ENCODE measurements at regions not wholly inside any gene's neighbourhood (a gene's known extent, or its start where the extent isn't known, plus 50 kb on each side); places are given as distances from the start of the nearest gene placed in this dataset.
A peak's percentile ranks its signal among the peaks of the same experiment; 100 is the strongest.

DNA sequence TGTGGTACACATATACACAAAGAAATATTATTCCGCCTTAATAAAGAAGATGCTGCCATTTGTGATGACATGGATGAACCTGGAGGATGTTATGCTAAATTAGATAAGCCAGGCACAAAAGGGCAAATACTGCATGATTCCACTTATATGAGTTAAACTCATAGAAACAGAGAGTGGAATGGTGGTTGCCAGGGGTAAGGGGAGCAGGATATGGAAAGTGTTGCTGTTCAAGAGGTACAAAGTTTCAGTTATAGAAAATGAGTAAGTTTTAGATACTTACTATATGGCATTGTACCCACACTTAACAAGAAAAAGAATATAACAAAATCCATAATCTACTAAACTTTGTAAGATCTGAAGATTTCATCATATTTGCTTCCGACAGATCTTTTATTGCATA lies 252.2 kb downstream of the SYK start:
- Mint-ChIP-seq H3K27ac (ENCODE audit: low read depth, unreplicated experiment) (peak overlapping the region; percentile 18), H3K27me3 (ENCODE audit: insufficient read depth, unreplicated experiment) (no peaks in the 10 kb centered on the region), H3K36me3 (ENCODE audit: insufficient read depth, unreplicated experiment) (peaks cover 6% of the 10 kb centered on the region), H3K4me1 (ENCODE audit: insufficient read depth, unreplicated experiment) (peaks cover 34% of the 10 kb centered on the region), H3K4me3 (ENCODE audit: unreplicated experiment) (no peak overlapping the region), H3K9me3 (ENCODE audit: unreplicated experiment) (peaks cover 14% of the 10 kb centered on the region)
- intact Hi-C loops (cut with micrococcal nuclease), result no loop called here
- DNase-seq (ENCODE audit: unreplicated experiment), result no peak
- TF ChIP-seq, protein P1, sequence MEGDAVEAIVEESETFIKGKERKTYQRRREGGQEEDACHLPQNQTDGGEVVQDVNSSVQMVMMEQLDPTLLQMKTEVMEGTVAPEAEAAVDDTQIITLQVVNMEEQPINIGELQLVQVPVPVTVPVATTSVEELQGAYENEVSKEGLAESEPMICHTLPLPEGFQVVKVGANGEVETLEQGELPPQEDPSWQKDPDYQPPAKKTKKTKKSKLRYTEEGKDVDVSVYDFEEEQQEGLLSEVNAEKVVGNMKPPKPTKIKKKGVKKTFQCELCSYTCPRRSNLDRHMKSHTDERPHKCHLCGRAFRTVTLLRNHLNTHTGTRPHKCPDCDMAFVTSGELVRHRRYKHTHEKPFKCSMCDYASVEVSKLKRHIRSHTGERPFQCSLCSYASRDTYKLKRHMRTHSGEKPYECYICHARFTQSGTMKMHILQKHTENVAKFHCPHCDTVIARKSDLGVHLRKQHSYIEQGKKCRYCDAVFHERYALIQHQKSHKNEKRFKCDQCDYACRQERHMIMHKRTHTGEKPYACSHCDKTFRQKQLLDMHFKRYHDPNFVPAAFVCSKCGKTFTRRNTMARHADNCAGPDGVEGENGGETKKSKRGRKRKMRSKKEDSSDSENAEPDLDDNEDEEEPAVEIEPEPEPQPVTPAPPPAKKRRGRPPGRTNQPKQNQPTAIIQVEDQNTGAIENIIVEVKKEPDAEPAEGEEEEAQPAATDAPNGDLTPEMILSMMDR (IDR thresholded peaks at IDR 0.05; ENCODE audit: unreplicated experiment), result no peak
- no TSS peak for BruUV-seq (replicated peaks)
- CTCF ChIA-PET, result no interaction called here
- POLR2A ChIA-PET, result no interaction called here

- no peak overlapping the region for H3K4me3 Mint-ChIP-seq (ENCODE audit: unreplicated experiment)
- H3K27ac Mint-ChIP-seq (ENCODE audit: low read depth, unreplicated experiment), result peak overlapping the region; percentile 98
- POLR2A ChIA-PET, result interaction anchor here (0.6 to 2.1 kb wide), 15 partner anchors 15 to 364 kb away, joined by 3 to 18 read pairs (median 4); no protein-coding TSS in a partner anchor
- intact Hi-C loops (cut with micrococcal nuclease), result no loop called here
- H3K36me3 Mint-ChIP-seq (ENCODE audit: insufficient read depth, unreplicated experiment), result peaks cover 11% of the 10 kb centered on the region
- DNase-seq (ENCODE audit: unreplicated experiment), result no peak
- TF ChIP-seq, protein P1 (IDR thresholded peaks at IDR 0.05; ENCODE audit: unreplicated experiment), result no peak
- peaks cover 14% of the 10 kb centered on the region for H3K9me3 Mint-ChIP-seq (ENCODE audit: unreplicated experiment)
- CTCF ChIA-PET, result interaction anchor here (0.6 to 2.1 kb wide), 5 partner anchors 12 to 154 kb away, joined by 3 to 7 read pairs (median 3); no protein-coding TSS in a partner anchor
- no TSS peak for BruUV-seq (replicated peaks)
- peaks cover 38% of the 10 kb centered on the region for H3K4me1 Mint-ChIP-seq (ENCODE audit: insufficient read depth, unreplicated experiment)
- H3K27me3 Mint-ChIP-seq (ENCODE audit: insufficient read depth, unreplicated experiment), result no peaks in the 10 kb centered on the region
These were observed 254.2 kb downstream of the SYK start for GRCh38 chr9:91055845-91056244.

DNA sequence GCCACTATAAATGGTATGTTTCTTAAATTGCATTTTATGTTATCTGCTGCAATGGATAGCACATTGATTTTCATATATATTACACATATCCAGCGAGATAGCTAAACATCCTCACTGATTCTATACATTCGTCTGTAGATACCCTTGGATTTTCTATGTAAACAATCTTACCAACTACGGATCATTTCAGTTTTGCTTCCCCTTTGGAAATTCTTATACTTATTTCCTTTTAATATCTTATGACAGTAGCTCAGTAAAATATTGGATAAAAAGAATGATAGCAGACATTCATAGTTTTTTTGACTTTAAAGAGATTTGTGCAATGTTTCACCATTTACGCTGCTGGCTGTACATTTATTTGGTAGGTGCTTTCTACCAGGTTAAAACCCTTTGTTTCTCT lies 254.9 kb downstream of the SYK start:
- ChIA-PET POLR2A (interaction anchor here (0.6 to 2.1 kb wide), 16 partner anchors 15 to 363 kb away, joined by 3 to 18 read pairs (median 4); no protein-coding TSS in a partner anchor), CTCF (interaction anchor here (0.6 to 2.1 kb wide), 6 partner anchors 13 to 141 kb away, joined by 3 to 7 read pairs (median 3); no protein-coding TSS in a partner anchor)
- Mint-ChIP-seq H3K36me3 (ENCODE audit: insufficient read depth, unreplicated experiment) (peaks cover 15% of the 10 kb centered on the region), H3K4me3 (ENCODE audit: unreplicated experiment) (no peak overlapping the region), H3K27me3 (ENCODE audit: insufficient read depth, unreplicated experiment) (no peaks in the 10 kb centered on the region), H3K27ac (ENCODE audit: low read depth, unreplicated experiment) (peak overlapping the region; percentile 98), H3K9me3 (ENCODE audit: unreplicated experiment) (peaks cover 14% of the 10 kb centered on the region), H3K4me1 (ENCODE audit: insufficient read depth, unreplicated experiment) (peaks cover 44% of the 10 kb centered on the region)
- intact Hi-C loops (cut with micrococcal nuclease), result no loop called here
- TF ChIP-seq, protein P1 (IDR thresholded peaks at IDR 0.05; ENCODE audit: unreplicated experiment), result no peak
- no peak for DNase-seq (ENCODE audit: unreplicated experiment)
- BruUV-seq (replicated peaks), result TSS peak; percentile 16

GRCh38 chr9:91056917-91057316 lies 255.3 kb downstream of the SYK start:
- Mint-ChIP-seq H3K27ac (ENCODE audit: low read depth, unreplicated experiment) (peak overlapping the region; percentile 98), H3K9me3 (ENCODE audit: unreplicated experiment) (peaks cover 12% of the 10 kb centered on the region), H3K36me3 (ENCODE audit: insufficient read depth, unreplicated experiment) (peaks cover 16% of the 10 kb centered on the region), H3K27me3 (ENCODE audit: insufficient read depth, unreplicated experiment) (no peaks in the 10 kb centered on the region), H3K4me1 (ENCODE audit: insufficient read depth, unreplicated experiment) (peaks cover 49% of the 10 kb centered on the region), H3K4me3 (ENCODE audit: unreplicated experiment) (no peak overlapping the region)
- intact Hi-C loops (cut with micrococcal nuclease), result no loop called here
- TF ChIP-seq, protein P1 (IDR thresholded peaks at IDR 0.05; ENCODE audit: unreplicated experiment), result no peak
- peak; percentile 26 for DNase-seq (ENCODE audit: unreplicated experiment)
- ChIA-PET POLR2A (interaction anchor here (0.9 to 2.1 kb wide), 13 partner anchors 14 to 363 kb away, joined by 3 to 18 read pairs (median 4); no protein-coding TSS in a partner anchor), CTCF (interaction anchor here (0.6 to 2.1 kb wide), 3 partner anchors 95 to 141 kb away, joined by 3 to 7 read pairs (median 4); no protein-coding TSS in a partner anchor)
- BruUV-seq (replicated peaks), result no TSS peak

All from MCF 10A (cell line).